HG03045 (cell line): ENCODE measurements at regions not wholly inside any gene's neighbourhood (a gene's known extent, or its start where the extent isn't known, plus 50 kb on each side); places are given as distances from the start of the nearest gene placed in this dataset.
"Not testable (repeated sequence)": the region's sequence is repeated elsewhere in the genome, so short reads cannot be mapped to it uniquely, and the experiment has no call there.

Experiments
- ATAC-seq: cut with Tn5 transposase; IDR thresholded peaks from one replicate; pipeline ENCODE4 v1.9.1; 2021; ENCODE audit warnings: mild to moderate bottlenecking, moderate library complexity; ENCODE audit not compliant: unreplicated experiment

GRCh38 chr7:119522698-119523097 lies 750.3 kb upstream of the KCND2 start:
- ATAC-seq, result no peak

GRCh38 chr7:119545118-119545517 lies 727.9 kb upstream of the KCND2 start:
- ATAC-seq, result no peak

GRCh38 chr7:119555788-119556187 lies 717.2 kb upstream of the KCND2 start:
- ATAC-seq, result no peak

- no peak for ATAC-seq
Measured at GRCh38 chr7:119556436-119556835, 716.5 kb upstream of the KCND2 start.

- ATAC-seq, result no peak
Measured at GRCh38 chr7:119561751-119562150, 711.2 kb upstream of the KCND2 start.

GRCh38 chr7:119562839-119563238 lies 710.1 kb upstream of the KCND2 start:
- ATAC-seq, result no peak

- ATAC-seq, result no peak
Measured at GRCh38 chr7:119571666-119572065, 701.3 kb upstream of the KCND2 start.

- no peak for ATAC-seq
Measured at GRCh38 chr7:119572132-119572531, 700.8 kb upstream of the KCND2 start.

GRCh38 chr7:119572541-119572940 lies 700.4 kb upstream of the KCND2 start:
- ATAC-seq, result no peak

- no peak for ATAC-seq
Measured at GRCh38 chr7:119578116-119578515, 694.9 kb upstream of the KCND2 start.

- no peak for ATAC-seq
Measured at GRCh38 chr7:119594956-119595355, 678.0 kb upstream of the KCND2 start.

GRCh38 chr7:119596651-119597050 lies 676.3 kb upstream of the KCND2 start:
- ATAC-seq, result no peak

- no peak for ATAC-seq
Measured at GRCh38 chr7:119606297-119606696, 666.7 kb upstream of the KCND2 start.

GRCh38 chr7:119620769-119621168 lies 652.2 kb upstream of the KCND2 start:
- no peak for ATAC-seq

- no peak for ATAC-seq
Measured at GRCh38 chr7:119623427-119623826, 649.5 kb upstream of the KCND2 start.

GRCh38 chr7:119630406-119630969 lies 642.5 kb upstream of the KCND2 start:
- ATAC-seq, result no peak

GRCh38 chr7:119633812-119634211 lies 639.2 kb upstream of the KCND2 start:
- not testable (repeated sequence) for ATAC-seq

- ATAC-seq, result no peak
Measured at GRCh38 chr7:119640326-119640725, 632.6 kb upstream of the KCND2 start.

- ATAC-seq, result no peak
Measured at GRCh38 chr7:119640861-119641260, 632.1 kb upstream of the KCND2 start.

- ATAC-seq, result no peak
Measured at GRCh38 chr7:119643558-119643957, 629.4 kb upstream of the KCND2 start.

- no peak for ATAC-seq
Measured at GRCh38 chr7:119647286-119647685, 625.7 kb upstream of the KCND2 start.

- not testable (repeated sequence) for ATAC-seq
Measured at GRCh38 chr7:119648752-119649151, 624.2 kb upstream of the KCND2 start.

GRCh38 chr7:119660080-119660479 lies 612.9 kb upstream of the KCND2 start:
- ATAC-seq, result no peak
